Colonic mucosa (tissue), 4 donors: ENCODE measurements at regions not wholly inside any gene's neighbourhood (a gene's known extent, or its start where the extent isn't known, plus 50 kb on each side); places are given as distances from the start of the nearest gene placed in this dataset.

Experiments used
- DNase-seq: peaks from one replicate; pipeline ENCODE4 v3.0.0-alpha.2; 2020
- H3K27ac ChIP-seq: fragments of 200-600 bp; one replicate; pipeline ENCODE4 v1.8.0; 2021
- H3K27me3 ChIP-seq: fragments of 200-600 bp; one replicate; pipeline ENCODE4 v1.8.0; 2021
- H3K36me3 ChIP-seq: fragments of 200-600 bp; one replicate; pipeline ENCODE4 v1.8.0; 2021
- H3K4me1 ChIP-seq: fragments of 200-600 bp; one replicate; pipeline ENCODE4 v1.8.0; 2021; ENCODE audit warnings: mild to moderate bottlenecking
- H3K4me3 ChIP-seq: fragments of 200-600 bp; one replicate; pipeline ENCODE4 v1.8.0; 2021
- H3K9ac ChIP-seq, 2 donors: one replicate each; pipeline ENCODE4 v1.7.0; 2013; ENCODE audit warnings: control low read depth in 2 of 2, low read depth in 2 of 2, low read length in 2 of 2
- H3K9me3 ChIP-seq: fragments of 200-600 bp; one replicate; pipeline ENCODE4 v1.8.0; 2021
- intact Hi-C: fragments of 100-400 bp; cut with DNase I; formaldehyde crosslinking; loops from one replicate; pipeline ENCODE4 v1.14.1; 2022
- TF ChIP-seq, protein P1 (sequence below): fragments of 200-600 bp; IDR thresholded peaks from one replicate; pipeline ENCODE4 v1.8.0; 2022; ENCODE audit warnings: antibody characterized with exemption, mild to moderate bottlenecking
- donor health status: healthy.
- donor health status: DM: no; HTN: no; CAD: no.
- donor health status: DM: no; HTN: no; CAD: no.

DNA sequence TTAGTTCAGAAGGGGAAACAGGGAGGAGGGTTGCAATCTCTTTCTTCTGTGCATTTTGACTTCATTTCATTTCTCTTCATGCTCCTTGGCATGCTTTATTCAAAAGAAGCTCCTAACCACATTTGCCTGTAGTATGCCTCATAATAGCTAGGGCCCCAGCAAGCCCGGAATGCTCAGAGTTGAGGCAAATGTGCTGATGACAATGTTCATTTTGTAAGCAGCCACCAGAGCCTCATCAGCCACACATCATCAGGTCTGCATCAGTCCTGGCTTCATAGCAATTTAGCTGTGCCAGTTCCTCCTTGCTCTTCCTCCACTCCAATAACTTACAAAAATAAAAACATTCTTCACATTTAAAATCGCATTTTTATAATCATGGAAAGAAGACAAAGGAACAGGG is 65.4 kb upstream of the MMADHC start:
- H3K36me3 ChIP-seq: no peaks in the 10 kb centered on the region

DNA sequence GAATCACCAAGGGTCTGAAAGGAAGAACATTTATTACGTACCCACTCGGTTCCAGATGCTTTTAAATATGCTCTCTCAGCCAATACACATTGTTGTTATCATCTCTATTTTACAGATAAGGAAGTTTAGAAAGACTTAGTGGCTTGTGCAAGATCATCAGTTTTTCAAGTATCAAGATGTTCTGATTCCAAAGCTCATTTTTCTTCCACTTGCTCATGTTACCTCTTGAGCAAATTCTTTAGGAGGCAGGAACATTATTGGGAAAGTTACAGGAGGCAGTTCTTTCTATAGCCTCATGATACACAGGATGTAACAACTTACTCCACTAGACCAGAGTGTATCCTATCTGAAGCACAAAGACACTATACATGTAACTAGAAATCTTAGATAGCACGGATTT is 65.0 kb upstream of the MMADHC start:
- TF ChIP-seq, protein P1, sequence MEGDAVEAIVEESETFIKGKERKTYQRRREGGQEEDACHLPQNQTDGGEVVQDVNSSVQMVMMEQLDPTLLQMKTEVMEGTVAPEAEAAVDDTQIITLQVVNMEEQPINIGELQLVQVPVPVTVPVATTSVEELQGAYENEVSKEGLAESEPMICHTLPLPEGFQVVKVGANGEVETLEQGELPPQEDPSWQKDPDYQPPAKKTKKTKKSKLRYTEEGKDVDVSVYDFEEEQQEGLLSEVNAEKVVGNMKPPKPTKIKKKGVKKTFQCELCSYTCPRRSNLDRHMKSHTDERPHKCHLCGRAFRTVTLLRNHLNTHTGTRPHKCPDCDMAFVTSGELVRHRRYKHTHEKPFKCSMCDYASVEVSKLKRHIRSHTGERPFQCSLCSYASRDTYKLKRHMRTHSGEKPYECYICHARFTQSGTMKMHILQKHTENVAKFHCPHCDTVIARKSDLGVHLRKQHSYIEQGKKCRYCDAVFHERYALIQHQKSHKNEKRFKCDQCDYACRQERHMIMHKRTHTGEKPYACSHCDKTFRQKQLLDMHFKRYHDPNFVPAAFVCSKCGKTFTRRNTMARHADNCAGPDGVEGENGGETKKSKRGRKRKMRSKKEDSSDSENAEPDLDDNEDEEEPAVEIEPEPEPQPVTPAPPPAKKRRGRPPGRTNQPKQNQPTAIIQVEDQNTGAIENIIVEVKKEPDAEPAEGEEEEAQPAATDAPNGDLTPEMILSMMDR: no peak
- Histone ChIP-seq H3K27ac (no peak overlapping the region), H3K9ac (no peak overlapping the region), H3K9me3 (no peaks in the 10 kb centered on the region), H3K36me3 (no peaks in the 10 kb centered on the region), H3K4me1 (no peaks in the 10 kb centered on the region), H3K4me3 (no peak overlapping the region), H3K27me3 (no peaks in the 10 kb centered on the region)
- DNase-seq: no peak
- intact Hi-C loops: no loop called here

More for the DNA sequence above, 65.4 kb upstream of the MMADHC start:
- Histone ChIP-seq H3K27me3 (no peaks in the 10 kb centered on the region), H3K9ac (no peak overlapping the region), H3K9me3 (no peaks in the 10 kb centered on the region), H3K4me3 (no peak overlapping the region), H3K27ac (no peak overlapping the region), H3K4me1 (no peaks in the 10 kb centered on the region)
- DNase-seq: no peak
- intact Hi-C loops: no loop called here
- TF ChIP-seq, protein P1: no peak

DNA sequence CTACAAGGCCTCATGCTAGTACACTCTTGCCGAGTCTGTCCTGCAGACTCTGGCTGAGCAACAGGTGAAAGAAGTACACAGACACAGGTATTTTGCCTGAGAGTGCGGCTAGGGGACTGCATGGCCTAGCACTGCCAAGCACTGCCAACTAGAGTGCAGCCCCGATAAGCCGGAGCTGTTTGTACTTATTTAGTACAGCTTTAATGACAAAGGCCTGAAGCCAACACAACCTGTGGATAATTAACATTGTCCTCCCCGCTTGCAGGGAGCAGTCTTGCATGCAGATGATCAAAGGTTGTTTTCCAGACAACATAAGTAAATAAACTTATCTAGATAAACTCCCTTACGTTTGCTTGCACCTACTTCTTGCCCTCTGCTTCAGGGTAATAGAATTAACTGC is 63.7 kb upstream of the MMADHC start:
- TF ChIP-seq, protein P1: no peak
- DNase-seq: no peak
- Histone ChIP-seq H3K4me1 (no peaks in the 10 kb centered on the region), H3K36me3 (no peaks in the 10 kb centered on the region), H3K9me3 (no peaks in the 10 kb centered on the region), H3K4me3 (no peak overlapping the region), H3K27me3 (no peaks in the 10 kb centered on the region), H3K9ac (no peak overlapping the region), H3K27ac (no peak overlapping the region)
- intact Hi-C loops: no loop called here

DNA sequence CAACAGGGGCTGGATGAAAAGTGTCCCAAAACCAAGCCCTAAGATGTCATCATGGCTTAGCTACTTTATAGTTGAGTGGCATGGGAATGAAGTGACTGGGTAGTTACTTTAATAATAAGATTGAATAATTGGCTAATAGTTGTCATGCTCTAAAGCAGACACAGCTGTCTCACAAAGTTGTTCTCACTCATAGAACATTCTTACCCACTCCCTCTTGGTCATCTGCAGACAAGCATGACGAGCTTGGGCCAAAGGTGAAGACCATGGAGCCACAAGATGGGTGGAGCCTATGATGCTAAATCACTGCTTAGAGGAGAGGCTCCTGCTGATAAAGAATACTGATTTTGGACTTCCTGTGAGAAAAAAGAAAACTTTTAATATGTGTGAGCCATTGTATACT is 62.4 kb upstream of the MMADHC start:
- no peak for DNase-seq
- intact Hi-C loops: no loop called here

DNA sequence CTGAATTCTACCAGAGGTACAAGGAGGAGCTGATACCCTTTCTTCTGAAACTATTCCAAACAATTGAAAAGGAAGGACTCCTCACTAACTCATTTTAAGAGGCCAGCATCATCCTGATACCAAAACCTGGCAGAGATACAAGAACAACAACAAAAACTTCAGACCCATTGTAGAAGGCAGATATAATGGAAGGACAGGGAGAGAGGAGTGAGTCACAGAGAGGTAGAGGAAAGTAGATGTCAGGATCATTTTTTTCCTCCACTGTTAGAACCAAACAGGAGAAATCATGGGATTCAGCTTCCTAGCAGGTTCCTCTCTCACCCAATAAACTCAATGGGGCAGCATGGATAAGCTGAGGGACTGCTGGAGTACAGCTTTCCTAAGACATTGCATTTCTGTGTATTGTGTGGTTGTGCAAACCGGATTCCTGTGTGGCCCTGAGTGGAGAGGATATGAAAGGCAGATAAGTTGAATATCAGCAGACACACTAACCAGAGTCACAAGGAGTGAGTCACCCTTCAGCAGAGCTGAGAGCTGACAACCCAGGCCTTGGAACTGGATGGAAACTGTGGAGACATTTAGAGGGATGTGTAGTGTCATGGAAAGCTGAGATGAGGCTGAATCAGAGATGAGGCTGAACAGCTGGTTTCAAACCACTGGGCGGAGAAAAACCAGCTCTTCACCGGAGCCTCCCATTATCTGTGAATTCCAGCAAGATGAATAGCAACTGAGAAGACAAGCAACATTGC is 60.9 kb upstream of the MMADHC start:
- no peak overlapping the region for H3K9ac ChIP-seq

More for the DNA sequence above, 62.4 kb upstream of the MMADHC start:
- Histone ChIP-seq H3K9me3 (no peaks in the 10 kb centered on the region), H3K27ac (no peak overlapping the region), H3K4me1 (no peaks in the 10 kb centered on the region), H3K27me3 (no peaks in the 10 kb centered on the region), H3K9ac (no peak overlapping the region), H3K4me3 (no peak overlapping the region), H3K36me3 (no peaks in the 10 kb centered on the region)
- TF ChIP-seq, protein P1: no peak

More for the DNA sequence above, 60.9 kb upstream of the MMADHC start:
- peak; percentile 20 for DNase-seq
- Histone ChIP-seq H3K36me3 (no peaks in the 10 kb centered on the region), H3K4me3 (no peak overlapping the region), H3K27me3 (no peaks in the 10 kb centered on the region), H3K9me3 (no peaks in the 10 kb centered on the region), H3K4me1 (no peaks in the 10 kb centered on the region), H3K27ac (no peak overlapping the region)
- TF ChIP-seq, protein P1: no peak
- intact Hi-C loops: no loop called here
